Liver (tissue), 8 donors: ENCODE measurements at regions not wholly inside any gene's neighbourhood (a gene's known extent, or its start where the extent isn't known, plus 50 kb on each side); places are given as distances from the start of the nearest gene placed in this dataset.

Experiments
- DNase-seq: peaks from one replicate; pipeline ENCODE4 v3.0.0-alpha.2; 2017; ENCODE audit warnings: low spot score
- H3K27ac ChIP-seq, 2 donors: one replicate each; pipeline ENCODE4 v1.7.0; 2013; ENCODE audit warnings: inconsistent platforms in 2 of 2, low read length in 2 of 2, control low read depth in 1 of 2, low read depth in 1 of 2, mild to moderate bottlenecking in 1 of 2
- H3K27me3 ChIP-seq, 4 donors: one replicate each; pipeline versions ENCODE4 v1.6.1 to v1.7.0; 2013; ENCODE audit warnings: low read length in 3 of 4, inconsistent platforms in 1 of 4, mild to moderate bottlenecking in 1 of 4, moderate library complexity in 1 of 4; ENCODE audit not compliant: control insufficient read depth in 4 of 4, insufficient read depth in 4 of 4
- H3K36me3 ChIP-seq, 4 donors: one replicate each; pipeline versions ENCODE4 v1.6.1 to v1.7.0; 2013; ENCODE audit warnings: low read length in 3 of 4, mild to moderate bottlenecking in 3 of 4, low read depth in 1 of 4, moderate library complexity in 1 of 4; ENCODE audit not compliant: control insufficient read depth in 4 of 4, insufficient read depth in 3 of 4
- H3K4me1 ChIP-seq, 4 donors: one replicate each; pipeline versions ENCODE4 v1.6.1 to v1.7.0; 2013; ENCODE audit warnings: low read length in 3 of 4, mild to moderate bottlenecking in 3 of 4, moderate library complexity in 1 of 4; ENCODE audit not compliant: control insufficient read depth in 4 of 4, insufficient read depth in 4 of 4
- H3K4me3 ChIP-seq, 3 donors: one replicate each; pipeline versions ENCODE4 v1.6.1 to v1.7.0; 2013; ENCODE audit warnings: low read length in 3 of 3, control low read depth in 1 of 3, low read depth in 1 of 3, mild to moderate bottlenecking in 1 of 3
- H3K9ac ChIP-seq, 2 donors: one replicate each; pipeline ENCODE4 v1.7.0; 2013; ENCODE audit warnings: low read length in 2 of 2, mild to moderate bottlenecking in 2 of 2, moderate library complexity in 2 of 2, control low read depth in 1 of 2, low read depth in 1 of 2
- H3K9me3 ChIP-seq, 4 donors: one replicate each; pipeline versions ENCODE4 v1.6.1 to v1.7.0; 2013; ENCODE audit warnings: low read length in 3 of 4; ENCODE audit not compliant: control insufficient read depth in 4 of 4
- EGR1 ChIP-seq, 2 donors: IDR thresholded peaks; 2 replicates each; pipeline ENCODE4 v1.6.1; 2016 to 2018; ENCODE audit warnings: antibody characterized with exemption in 2 of 2, low read depth in 2 of 2
- FOXA1 ChIP-seq: IDR thresholded peaks from 2 replicates; pipeline ENCODE4 v1.6.1; 2016; ENCODE audit warnings: antibody characterized with exemption
- FOXA2 ChIP-seq: IDR thresholded peaks from 2 replicates; pipeline ENCODE4 v1.6.1; 2016; ENCODE audit warnings: antibody characterized with exemption
- GABPA ChIP-seq, 2 donors: IDR thresholded peaks in 1 of 2; conservative IDR thresholded peaks in 1 of 2; 2 replicates each; pipeline ENCODE4 v1.6.1; 2016; ENCODE audit warnings: antibody characterized with exemption in 2 of 2, mild to moderate bottlenecking in 1 of 2, moderate library complexity in 1 of 2
- HNF4A ChIP-seq, 2 donors: conservative IDR thresholded peaks; 2 replicates each; pipeline ENCODE4 v1.6.1; 2016; ENCODE audit warnings: antibody characterized with exemption in 2 of 2, mild to moderate bottlenecking in 2 of 2
- HNF4G ChIP-seq: IDR thresholded peaks from 2 replicates; pipeline ENCODE4 v1.6.1; 2016; ENCODE audit warnings: antibody characterized with exemption
- JUND ChIP-seq, 2 donors: IDR thresholded peaks; 2 replicates each; pipeline ENCODE4 v1.6.1; 2016; ENCODE audit warnings: antibody characterized with exemption in 2 of 2
- NR2F2 ChIP-seq: IDR thresholded peaks from 2 replicates; pipeline ENCODE4 v1.6.1; 2016; ENCODE audit warnings: antibody characterized with exemption
- RAD21 ChIP-seq, 2 donors: IDR thresholded peaks; 2 replicates each; pipeline ENCODE4 v1.6.1; 2016; ENCODE audit warnings: antibody characterized with exemption in 2 of 2, mild to moderate bottlenecking in 2 of 2
- RXRA ChIP-seq, 2 donors: IDR thresholded peaks; 2 replicates each; pipeline ENCODE4 v1.6.1; 2017 to 2018; ENCODE audit warnings: antibody characterized with exemption in 2 of 2, mild to moderate bottlenecking in 1 of 2
- SP1 ChIP-seq: IDR thresholded peaks from 2 replicates; pipeline ENCODE4 v1.6.1; 2018; ENCODE audit warnings: antibody characterized with exemption, mild to moderate bottlenecking
- TAF1 ChIP-seq: conservative IDR thresholded peaks from 2 replicates; pipeline ENCODE4 v1.6.1; 2016; ENCODE audit warnings: antibody characterized with exemption, mild to moderate bottlenecking
- YY1 ChIP-seq: IDR thresholded peaks from 2 replicates; pipeline ENCODE4 v1.6.1; 2016; ENCODE audit warnings: antibody characterized with exemption, mild to moderate bottlenecking
- ZBTB33 ChIP-seq: IDR thresholded peaks from 2 replicates; pipeline ENCODE4 v1.6.1; 2016; ENCODE audit warnings: antibody characterized with exemption
- whole genome bisulfite sequencing: extraction: QIAGEN DNeasy Blood & Tissue Kit; methylation state at CpG from one replicate; pipeline ENCODE4 v1.1.7; 2013; 5-methylcytosine and 5-hydroxymethylcytosine counted together
- TF ChIP-seq, protein P1 (sequence below): fragments of 150-350 bp; IDR thresholded peaks from 2 replicates; pipeline ENCODE4 v1.5.1; 2017; ENCODE audit warnings: improper control_type of control experiment, low read depth, low read length; ENCODE audit not compliant: missing input control
- TF ChIP-seq, protein P2 (sequence below): IDR thresholded peaks from 2 replicates; pipeline ENCODE4 v1.6.1; 2016; ENCODE audit warnings: antibody characterized with exemption, mild to moderate bottlenecking
- TF ChIP-seq, protein P3 (sequence below): IDR thresholded peaks from 2 replicates; pipeline ENCODE4 v1.6.1; 2016; ENCODE audit warnings: antibody characterized with exemption
- TF ChIP-seq, protein P4 (sequence below): IDR thresholded peaks from 2 replicates; pipeline ENCODE4 v1.6.1; 2016; ENCODE audit warnings: antibody characterized with exemption
- donor health status: healthy.
- donor health status: healthy.
- donor health status: healthy.
- donor health status: healthy.
- donor health status: healthy.

- TF ChIP-seq, protein P1, sequence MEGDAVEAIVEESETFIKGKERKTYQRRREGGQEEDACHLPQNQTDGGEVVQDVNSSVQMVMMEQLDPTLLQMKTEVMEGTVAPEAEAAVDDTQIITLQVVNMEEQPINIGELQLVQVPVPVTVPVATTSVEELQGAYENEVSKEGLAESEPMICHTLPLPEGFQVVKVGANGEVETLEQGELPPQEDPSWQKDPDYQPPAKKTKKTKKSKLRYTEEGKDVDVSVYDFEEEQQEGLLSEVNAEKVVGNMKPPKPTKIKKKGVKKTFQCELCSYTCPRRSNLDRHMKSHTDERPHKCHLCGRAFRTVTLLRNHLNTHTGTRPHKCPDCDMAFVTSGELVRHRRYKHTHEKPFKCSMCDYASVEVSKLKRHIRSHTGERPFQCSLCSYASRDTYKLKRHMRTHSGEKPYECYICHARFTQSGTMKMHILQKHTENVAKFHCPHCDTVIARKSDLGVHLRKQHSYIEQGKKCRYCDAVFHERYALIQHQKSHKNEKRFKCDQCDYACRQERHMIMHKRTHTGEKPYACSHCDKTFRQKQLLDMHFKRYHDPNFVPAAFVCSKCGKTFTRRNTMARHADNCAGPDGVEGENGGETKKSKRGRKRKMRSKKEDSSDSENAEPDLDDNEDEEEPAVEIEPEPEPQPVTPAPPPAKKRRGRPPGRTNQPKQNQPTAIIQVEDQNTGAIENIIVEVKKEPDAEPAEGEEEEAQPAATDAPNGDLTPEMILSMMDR = no peak
- TF ChIP-seq RAD21 (IDR thresholded peaks at IDR 0.05) (no peak), SP1 (no peak), EGR1 (IDR thresholded peaks at IDR 0.05; ENCODE audit: low read depth in 2 of 2) (no peak), FOXA2 (no peak)
These were observed 127.6 kb downstream of the TMCO5A start (continued) for GRCh38 chr15:38061856-38062649.

GRCh38 chr15:38062696-38063095, 128.3 kb downstream of the TMCO5A start:
- TF ChIP-seq SP1 (no peak), GABPA (IDR thresholded peaks at IDR 0.05 in 1 of 2, conservative IDR thresholded peaks at IDR 0.05 in 1 of 2) (no peak), RAD21 (IDR thresholded peaks at IDR 0.05) (no peak), NR2F2 (no peak), FOXA1 (no peak), TAF1 (no peak), EGR1 (IDR thresholded peaks at IDR 0.05; ENCODE audit: low read depth in 2 of 2) (no peak), RXRA (IDR thresholded peaks at IDR 0.05) (no peak), HNF4G (no peak), HNF4A (conservative IDR thresholded peaks at IDR 0.05) (no peak), JUND (IDR thresholded peaks at IDR 0.05) (no peak), FOXA2 (no peak), YY1 (no peak), ZBTB33 (no peak)
- TF ChIP-seq, protein P2, sequence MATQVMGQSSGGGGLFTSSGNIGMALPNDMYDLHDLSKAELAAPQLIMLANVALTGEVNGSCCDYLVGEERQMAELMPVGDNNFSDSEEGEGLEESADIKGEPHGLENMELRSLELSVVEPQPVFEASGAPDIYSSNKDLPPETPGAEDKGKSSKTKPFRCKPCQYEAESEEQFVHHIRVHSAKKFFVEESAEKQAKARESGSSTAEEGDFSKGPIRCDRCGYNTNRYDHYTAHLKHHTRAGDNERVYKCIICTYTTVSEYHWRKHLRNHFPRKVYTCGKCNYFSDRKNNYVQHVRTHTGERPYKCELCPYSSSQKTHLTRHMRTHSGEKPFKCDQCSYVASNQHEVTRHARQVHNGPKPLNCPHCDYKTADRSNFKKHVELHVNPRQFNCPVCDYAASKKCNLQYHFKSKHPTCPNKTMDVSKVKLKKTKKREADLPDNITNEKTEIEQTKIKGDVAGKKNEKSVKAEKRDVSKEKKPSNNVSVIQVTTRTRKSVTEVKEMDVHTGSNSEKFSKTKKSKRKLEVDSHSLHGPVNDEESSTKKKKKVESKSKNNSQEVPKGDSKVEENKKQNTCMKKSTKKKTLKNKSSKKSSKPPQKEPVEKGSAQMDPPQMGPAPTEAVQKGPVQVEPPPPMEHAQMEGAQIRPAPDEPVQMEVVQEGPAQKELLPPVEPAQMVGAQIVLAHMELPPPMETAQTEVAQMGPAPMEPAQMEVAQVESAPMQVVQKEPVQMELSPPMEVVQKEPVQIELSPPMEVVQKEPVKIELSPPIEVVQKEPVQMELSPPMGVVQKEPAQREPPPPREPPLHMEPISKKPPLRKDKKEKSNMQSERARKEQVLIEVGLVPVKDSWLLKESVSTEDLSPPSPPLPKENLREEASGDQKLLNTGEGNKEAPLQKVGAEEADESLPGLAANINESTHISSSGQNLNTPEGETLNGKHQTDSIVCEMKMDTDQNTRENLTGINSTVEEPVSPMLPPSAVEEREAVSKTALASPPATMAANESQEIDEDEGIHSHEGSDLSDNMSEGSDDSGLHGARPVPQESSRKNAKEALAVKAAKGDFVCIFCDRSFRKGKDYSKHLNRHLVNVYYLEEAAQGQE = no peak
- TF ChIP-seq, protein P3, sequence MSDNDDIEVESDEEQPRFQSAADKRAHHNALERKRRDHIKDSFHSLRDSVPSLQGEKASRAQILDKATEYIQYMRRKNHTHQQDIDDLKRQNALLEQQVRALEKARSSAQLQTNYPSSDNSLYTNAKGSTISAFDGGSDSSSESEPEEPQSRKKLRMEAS = no peak
- TF ChIP-seq, protein P4, sequence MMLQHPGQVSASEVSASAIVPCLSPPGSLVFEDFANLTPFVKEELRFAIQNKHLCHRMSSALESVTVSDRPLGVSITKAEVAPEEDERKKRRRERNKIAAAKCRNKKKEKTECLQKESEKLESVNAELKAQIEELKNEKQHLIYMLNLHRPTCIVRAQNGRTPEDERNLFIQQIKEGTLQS = no peak
- TF ChIP-seq, protein P1 = no peak
- Histone ChIP-seq H3K27ac (no peak overlapping the region), H3K36me3 (no peaks in the 10 kb centered on the region), H3K4me3 (no peak overlapping the region), H3K9me3 (no peaks in the 10 kb centered on the region), H3K27me3 (peaks cover 0 to 6% (median 0%) of the 10 kb centered on the region in 4 donors), H3K4me1 (no peaks in the 10 kb centered on the region), H3K9ac (no peak overlapping the region)
- no peak for DNase-seq
- 87% methylated on average over 7 of the region's 7 CpGs for WGBS
